BJ (cell line): ENCODE measurements at regions not wholly inside any gene's neighbourhood (a gene's known extent, or its start where the extent isn't known, plus 50 kb on each side); places are given as distances from the start of the nearest gene placed in this dataset.

Experiments used
- CTCF ChIA-PET: fragments of 350-600 bp; formaldehyde crosslinking; extraction: SDS; loops from one replicate; lab custom pipeline; 2021; ENCODE audit warnings: antibody characterized with exemption, inconsistent platforms; lab: Yijun Ruan, JAX
- POLR2A ChIA-PET: fragments of 300-600 bp; sonication (Branson Sonifier 250); formaldehyde crosslinking; extraction: SDS; loops from one replicate; lab custom pipeline; 2021; ENCODE audit warnings: antibody characterized with exemption; lab: Charles Lee
- DNase-seq: peaks from one replicate; pipeline ENCODE4 v3.0.0-alpha.2; 2011; ENCODE audit warnings: low read depth
- H3K27me3 ChIP-seq: 2 replicates; pipeline ENCODE4 v1.6.0; 2011; ENCODE audit warnings: low read length; ENCODE audit not compliant: control insufficient read depth, insufficient read depth
- H3K36me3 ChIP-seq: 2 replicates; pipeline ENCODE4 v1.5.1; 2011; ENCODE audit warnings: low read length; ENCODE audit not compliant: control insufficient read depth, insufficient read depth
- H3K4me3 ChIP-seq: 2 replicates; pipeline ENCODE4 v1.5.1; 2011; ENCODE audit warnings: low read depth, mild to moderate bottlenecking, control low read depth, low read length
- CTCF ChIP-seq: IDR thresholded peaks from 2 replicates; pipeline ENCODE4 v1.5.1; 2011; ENCODE audit warnings: low read depth, mild to moderate bottlenecking, control low read depth, inconsistent platforms, low read length, moderate library complexity; ENCODE audit not compliant: insufficient read depth

GRCh38 chr11:111018566-111018965 lies 227.0 kb upstream of the POU2AF2 start:
- CTCF ChIA-PET, result no interaction called here
- H3K36me3 ChIP-seq, result no peaks in the 10 kb centered on the region
- no peaks in the 10 kb centered on the region; the same call in 1 of the 2 replicates for H3K27me3 ChIP-seq
- H3K4me3 ChIP-seq, result no peak overlapping the region
- TF ChIP-seq CTCF, result no peak
- no peak for DNase-seq
- POLR2A ChIA-PET, result no interaction called here

- ChIA-PET POLR2A (no interaction called here), CTCF (no interaction called here)
- Histone ChIP-seq H3K36me3 (no peaks in the 10 kb centered on the region), H3K27me3 (no peaks in the 10 kb centered on the region), H3K4me3 (no peak overlapping the region)
- no peak for TF ChIP-seq CTCF
- DNase-seq, result no peak
Measured at GRCh38 chr11:111012491-111012890, 233.0 kb upstream of the POU2AF2 start.

GRCh38 chr11:111011275-111011594 lies 234.3 kb upstream of the POU2AF2 start:
- CTCF ChIA-PET, result interaction anchor here (0.7 kb wide), 1 partner anchor 113 kb away, joined by 4 read pairs; no protein-coding TSS in a partner anchor
- POLR2A ChIA-PET, result no interaction called here
- DNase-seq, result no peak
- H3K4me3 ChIP-seq, result no peak overlapping the region
- H3K36me3 ChIP-seq, result no peaks in the 10 kb centered on the region
- no peaks in the 10 kb centered on the region for H3K27me3 ChIP-seq
- no peak for TF ChIP-seq CTCF

GRCh38 chr11:111010391-111011274 lies 234.9 kb upstream of the POU2AF2 start:
- CTCF ChIA-PET, result no interaction called here
- TF ChIP-seq CTCF, result no peak
- Histone ChIP-seq H3K36me3 (no peaks in the 10 kb centered on the region), H3K27me3 (no peaks in the 10 kb centered on the region), H3K4me3 (no peak overlapping the region)
- POLR2A ChIA-PET, result no interaction called here
- no peak for DNase-seq

- no peak for DNase-seq
- H3K4me3 ChIP-seq, result no peak overlapping the region
- TF ChIP-seq CTCF, result no peak
- CTCF ChIA-PET, result no interaction called here
- POLR2A ChIA-PET, result no interaction called here
- H3K27me3 ChIP-seq, result no peaks in the 10 kb centered on the region
- no peaks in the 10 kb centered on the region for H3K36me3 ChIP-seq
Measured at GRCh38 chr11:111006227-111006626, 239.3 kb upstream of the POU2AF2 start.
